ENCODE measurements at regions not wholly inside any gene's neighbourhood (a gene's known extent, or its start where the extent isn't known, plus 50 kb on each side); places are given as distances from the start of the nearest gene placed in this dataset.

DNA sequence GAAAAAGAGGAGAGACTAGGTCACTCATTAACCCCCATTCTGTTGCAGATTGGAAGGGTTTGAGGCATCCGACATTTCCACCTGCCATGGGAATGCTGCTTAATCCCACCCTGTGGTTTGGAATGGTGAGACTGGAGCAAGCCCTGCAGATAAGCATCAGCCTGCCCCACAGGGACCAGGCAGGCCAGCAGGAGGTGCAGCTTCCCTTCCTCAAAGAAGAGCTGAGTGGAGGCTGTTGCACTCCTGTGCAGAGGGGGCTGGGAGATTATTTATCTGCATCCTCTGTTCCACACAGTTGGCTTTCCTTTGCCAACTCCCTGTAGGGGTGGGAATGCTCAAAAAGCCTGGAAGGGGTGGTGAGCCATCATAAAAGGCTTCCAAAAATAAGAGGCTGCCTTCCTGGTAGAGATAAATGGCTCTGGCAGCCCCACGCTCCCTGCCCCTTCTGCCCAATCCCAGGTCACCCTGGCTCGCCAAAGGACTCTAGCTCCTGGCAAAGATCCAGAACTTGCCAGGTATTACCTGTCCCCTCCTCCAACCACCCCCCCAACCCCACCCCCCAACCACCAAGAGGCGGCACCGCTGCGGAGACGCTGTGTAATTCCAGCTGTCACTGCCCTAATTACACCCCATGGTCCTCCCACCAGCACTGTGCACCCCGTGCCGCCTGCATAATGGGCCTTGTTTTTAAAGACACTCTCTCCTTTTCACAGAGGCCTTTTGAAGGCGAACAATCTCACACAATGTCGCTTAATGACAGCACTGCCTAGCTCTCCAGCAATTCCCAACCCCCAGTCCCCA lies 83.0 kb upstream of the ZC3H12A start:
- no peak for DNase-seq (ENCODE audit: low read depth)

- no peak for DNase-seq (ENCODE audit: low read depth)
These were observed 82.3 kb upstream of the ZC3H12A start for GRCh38 chr1:37392051-37392450.

DNA sequence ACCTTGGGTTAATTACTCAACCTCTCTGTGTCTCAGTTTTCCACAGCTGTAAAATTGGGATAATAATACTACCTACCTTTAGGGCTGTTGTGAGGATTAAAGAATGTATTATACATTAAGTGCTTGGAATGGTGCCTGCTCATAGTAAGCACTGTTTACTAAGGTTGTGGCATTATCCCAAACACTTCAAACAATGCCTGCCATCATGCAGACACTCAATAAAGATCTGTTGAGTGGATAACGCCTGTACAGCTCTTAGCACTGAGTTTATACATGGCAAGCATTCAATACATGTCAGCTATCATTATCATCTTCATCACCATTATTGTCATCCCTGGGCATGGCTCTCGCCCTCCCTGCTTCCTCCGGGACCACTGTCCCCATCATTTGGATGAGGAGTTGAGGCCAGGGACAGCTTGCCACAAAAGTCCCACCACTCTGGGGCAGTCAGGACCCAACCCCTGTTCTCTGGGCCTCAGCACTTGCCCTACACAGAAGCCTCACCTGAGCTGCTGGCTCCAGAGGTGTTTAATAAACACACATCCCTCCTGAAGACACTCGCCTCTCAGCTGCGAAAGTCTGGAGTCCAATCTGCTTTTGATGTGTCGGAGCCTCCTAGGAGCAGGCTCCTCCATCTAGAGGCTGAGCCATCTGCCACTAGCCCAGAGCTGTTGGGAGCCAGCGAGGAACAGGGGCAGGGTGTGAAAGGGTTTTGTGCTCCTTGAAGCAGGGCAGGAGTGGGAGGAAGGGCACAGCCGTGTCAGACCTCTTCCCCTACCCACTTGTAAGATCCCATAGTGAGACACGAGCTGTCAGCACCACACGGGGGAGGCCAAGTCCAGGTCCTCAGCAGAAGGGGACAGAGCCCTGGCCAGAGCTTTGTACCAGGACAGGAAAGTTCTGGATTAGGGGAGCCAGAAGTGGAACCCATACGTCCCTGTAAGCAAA lies 80.9 kb upstream of the ZC3H12A start:
- no peak for DNase-seq (ENCODE audit: low read depth)

DNA sequence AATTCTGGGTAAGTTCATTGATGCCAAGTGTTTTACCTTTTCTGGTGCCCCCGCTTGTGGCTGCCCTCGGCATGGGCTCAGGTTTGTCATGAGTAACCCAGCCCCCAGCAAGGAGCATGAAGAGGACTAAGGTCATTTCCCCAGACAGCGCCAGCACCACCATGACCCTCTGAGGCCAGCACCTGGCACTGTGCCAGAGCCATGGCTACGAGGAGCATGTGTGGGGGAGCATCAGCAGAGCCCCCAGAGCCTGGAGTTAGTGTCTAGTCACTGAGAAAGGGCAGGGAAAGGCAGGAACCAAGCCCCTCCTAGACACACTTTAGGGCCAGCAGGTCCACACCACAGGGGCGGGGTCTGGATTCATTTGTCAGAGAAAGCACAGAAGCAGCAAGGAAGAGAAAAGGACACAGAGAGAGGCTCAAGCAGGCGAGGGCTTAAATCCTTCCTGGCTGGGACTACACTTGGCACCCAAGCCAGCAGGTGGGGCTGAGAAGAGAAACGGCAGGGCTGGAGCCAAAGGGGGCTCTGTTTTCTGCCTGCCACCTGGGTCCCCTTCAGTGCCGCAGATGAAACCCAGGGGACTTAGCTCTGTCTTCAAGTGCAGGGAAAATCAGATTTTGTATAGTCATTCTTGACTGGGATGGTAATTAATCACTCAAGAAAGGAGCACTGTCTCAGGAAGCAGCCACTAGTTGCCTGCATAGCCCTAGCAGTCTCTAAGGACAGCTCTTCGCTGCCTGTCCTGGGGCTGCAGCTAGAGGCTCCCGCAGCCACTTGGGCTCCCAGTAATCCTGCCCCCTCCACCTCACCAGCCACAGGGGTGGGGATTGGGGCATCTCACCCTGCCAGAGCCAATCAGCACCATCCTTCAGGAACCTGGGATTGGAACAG lies 79.6 kb upstream of the ZC3H12A start:
- no peak for DNase-seq (ENCODE audit: low read depth)

GRCh38 chr1:37398096-37398495 lies 76.3 kb upstream of the ZC3H12A start:
- no peak for DNase-seq (ENCODE audit: low read depth)

GRCh38 chr1:37399205-37399604 lies 75.2 kb upstream of the ZC3H12A start:
- DNase-seq (ENCODE audit: low read depth): no peak

GRCh38 chr1:37399830-37400464 lies 74.4 kb upstream of the ZC3H12A start:
- DNase-seq (ENCODE audit: low read depth): no peak

DNA sequence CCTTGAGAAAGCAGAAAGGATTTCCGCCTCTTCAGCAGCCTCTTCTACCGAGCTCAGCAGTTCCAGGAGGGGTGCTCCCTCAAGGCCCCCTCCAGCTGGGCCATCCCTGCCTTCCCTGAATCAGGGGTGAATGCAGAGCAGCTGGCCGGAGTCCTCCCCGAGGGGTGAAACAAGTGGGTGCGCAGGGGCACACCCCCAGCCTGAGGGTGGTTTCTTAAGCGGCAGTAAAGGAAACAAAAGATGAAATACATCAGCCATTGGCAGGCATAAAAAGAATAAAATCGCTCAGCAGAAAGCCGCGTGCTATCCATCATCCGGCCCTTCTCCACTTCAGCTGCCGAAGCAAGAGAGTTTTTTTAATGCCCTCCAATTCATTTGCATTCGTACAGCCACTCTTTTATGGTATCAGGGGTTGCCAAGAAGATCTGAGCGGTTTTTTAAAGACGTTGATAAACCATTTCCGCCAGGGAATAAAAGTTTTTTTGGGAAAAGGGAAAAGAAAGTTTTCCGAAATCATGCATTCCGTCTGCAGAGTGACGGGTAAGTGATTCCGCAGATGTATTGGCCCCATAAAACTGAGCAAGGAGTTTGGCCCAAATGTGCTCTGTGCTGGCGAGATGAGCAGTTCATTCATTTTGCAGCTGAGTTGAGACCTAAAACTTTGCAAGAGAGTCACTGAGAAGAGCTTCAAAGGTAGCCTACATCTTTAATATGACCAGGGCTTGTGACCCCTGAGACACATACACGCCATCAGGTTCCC lies 73.7 kb upstream of the ZC3H12A start:
- no peak for DNase-seq (ENCODE audit: low read depth)

- DNase-seq (ENCODE audit: low read depth): no peak
These were observed 71.2 kb upstream of the ZC3H12A start for GRCh38 chr1:37403166-37403565.

- no peak for DNase-seq (ENCODE audit: low read depth)
These were observed 69.7 kb upstream of the ZC3H12A start for GRCh38 chr1:37404711-37405110.

DNA sequence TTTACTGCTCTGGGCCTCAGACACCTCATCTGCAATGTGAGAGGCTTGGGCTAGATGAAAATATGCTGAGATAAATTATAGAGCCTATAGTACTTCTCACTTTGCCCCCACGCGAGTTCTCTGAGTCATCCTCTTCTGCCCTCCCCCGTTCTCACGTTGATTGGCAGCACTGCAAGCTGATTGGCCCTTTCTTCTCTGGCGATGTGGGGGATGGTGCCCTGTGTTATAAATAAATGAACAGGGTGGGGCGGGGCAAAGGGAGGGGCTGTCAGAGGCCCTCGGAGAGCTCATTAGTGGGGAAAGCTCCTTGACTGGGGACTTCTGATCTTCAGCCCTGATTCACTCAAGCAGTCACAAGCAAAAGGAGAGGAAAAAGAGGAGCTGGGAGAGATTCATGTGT lies 64.3 kb upstream of the ZC3H12A start:
- DNase-seq (ENCODE audit: low read depth): no peak

GRCh38 chr1:37410815-37411214 lies 63.6 kb upstream of the ZC3H12A start:
- peak; percentile 9 for DNase-seq (ENCODE audit: low read depth)

- DNase-seq (ENCODE audit: low read depth): no peak
These were observed 58.7 kb upstream of the ZC3H12A start for GRCh38 chr1:37415611-37416244.

- DNase-seq (ENCODE audit: low read depth): no peak
These were observed 53.9 kb upstream of the ZC3H12A start for GRCh38 chr1:37420456-37420855.

GRCh38 chr1:37423810-37424209 lies 50.6 kb upstream of the ZC3H12A start:
- no peak for DNase-seq (ENCODE audit: low read depth)

DNA sequence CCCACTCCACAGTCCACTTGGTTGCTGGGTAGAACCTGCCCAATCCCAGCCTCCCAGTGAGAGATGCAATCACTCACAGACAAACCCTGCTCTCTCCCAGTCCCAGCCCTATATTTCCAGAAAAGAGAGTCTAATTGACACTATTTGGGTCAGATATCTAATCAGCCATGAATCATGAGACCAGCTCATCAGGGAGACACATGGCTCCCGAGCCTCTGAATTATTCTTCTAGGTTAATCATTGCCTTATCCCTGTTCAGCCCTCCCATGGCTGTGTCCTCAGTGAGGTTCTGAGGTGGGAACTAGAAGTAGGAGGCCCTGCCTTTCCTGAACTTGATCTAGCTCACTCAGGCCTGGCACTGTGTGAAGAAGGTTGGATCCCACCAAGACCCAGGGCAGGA lies 49.9 kb upstream of the ZC3H12A start:
- DNase-seq (ENCODE audit: low read depth): peak; percentile 22
